Colonic mucosa (tissue), 4 donors: ENCODE measurements at regions not wholly inside any gene's neighbourhood (a gene's known extent, or its start where the extent isn't known, plus 50 kb on each side); places are given as distances from the start of the nearest gene placed in this dataset.

Source experiments
- DNase-seq: peaks from one replicate; pipeline ENCODE4 v3.0.0-alpha.2; 2020
- H3K27ac ChIP-seq: fragments of 200-600 bp; one replicate; pipeline ENCODE4 v1.8.0; 2021
- H3K27me3 ChIP-seq: fragments of 200-600 bp; one replicate; pipeline ENCODE4 v1.8.0; 2021
- H3K36me3 ChIP-seq: fragments of 200-600 bp; one replicate; pipeline ENCODE4 v1.8.0; 2021
- H3K4me1 ChIP-seq: fragments of 200-600 bp; one replicate; pipeline ENCODE4 v1.8.0; 2021; ENCODE audit warnings: mild to moderate bottlenecking
- H3K4me3 ChIP-seq: fragments of 200-600 bp; one replicate; pipeline ENCODE4 v1.8.0; 2021
- H3K9ac ChIP-seq, 2 donors: one replicate each; pipeline ENCODE4 v1.7.0; 2013; ENCODE audit warnings: control low read depth in 2 of 2, low read depth in 2 of 2, low read length in 2 of 2
- H3K9me3 ChIP-seq: fragments of 200-600 bp; one replicate; pipeline ENCODE4 v1.8.0; 2021
- intact Hi-C: fragments of 100-400 bp; cut with DNase I; formaldehyde crosslinking; loops from one replicate; pipeline ENCODE4 v1.14.1; 2022
- TF ChIP-seq, protein P1 (sequence below): fragments of 200-600 bp; IDR thresholded peaks from one replicate; pipeline ENCODE4 v1.8.0; 2022; ENCODE audit warnings: antibody characterized with exemption, mild to moderate bottlenecking
- donor health status: healthy.
- donor health status: DM: no; HTN: no; CAD: no.
- donor health status: DM: no; HTN: no; CAD: no.

- Histone ChIP-seq H3K4me3 (no peak overlapping the region), H3K36me3 (no peaks in the 10 kb centered on the region), H3K27ac (no peak overlapping the region), H3K9me3 (no peaks in the 10 kb centered on the region), H3K27me3 (no peaks in the 10 kb centered on the region), H3K9ac (no peak overlapping the region), H3K4me1 (no peaks in the 10 kb centered on the region)
- TF ChIP-seq, protein P1, sequence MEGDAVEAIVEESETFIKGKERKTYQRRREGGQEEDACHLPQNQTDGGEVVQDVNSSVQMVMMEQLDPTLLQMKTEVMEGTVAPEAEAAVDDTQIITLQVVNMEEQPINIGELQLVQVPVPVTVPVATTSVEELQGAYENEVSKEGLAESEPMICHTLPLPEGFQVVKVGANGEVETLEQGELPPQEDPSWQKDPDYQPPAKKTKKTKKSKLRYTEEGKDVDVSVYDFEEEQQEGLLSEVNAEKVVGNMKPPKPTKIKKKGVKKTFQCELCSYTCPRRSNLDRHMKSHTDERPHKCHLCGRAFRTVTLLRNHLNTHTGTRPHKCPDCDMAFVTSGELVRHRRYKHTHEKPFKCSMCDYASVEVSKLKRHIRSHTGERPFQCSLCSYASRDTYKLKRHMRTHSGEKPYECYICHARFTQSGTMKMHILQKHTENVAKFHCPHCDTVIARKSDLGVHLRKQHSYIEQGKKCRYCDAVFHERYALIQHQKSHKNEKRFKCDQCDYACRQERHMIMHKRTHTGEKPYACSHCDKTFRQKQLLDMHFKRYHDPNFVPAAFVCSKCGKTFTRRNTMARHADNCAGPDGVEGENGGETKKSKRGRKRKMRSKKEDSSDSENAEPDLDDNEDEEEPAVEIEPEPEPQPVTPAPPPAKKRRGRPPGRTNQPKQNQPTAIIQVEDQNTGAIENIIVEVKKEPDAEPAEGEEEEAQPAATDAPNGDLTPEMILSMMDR, result no peak
- no peak for DNase-seq
- intact Hi-C loops, result no loop called here
These were observed 131.6 kb upstream of the BMP4 start for GRCh38 chr14:54088271-54088670.

DNA sequence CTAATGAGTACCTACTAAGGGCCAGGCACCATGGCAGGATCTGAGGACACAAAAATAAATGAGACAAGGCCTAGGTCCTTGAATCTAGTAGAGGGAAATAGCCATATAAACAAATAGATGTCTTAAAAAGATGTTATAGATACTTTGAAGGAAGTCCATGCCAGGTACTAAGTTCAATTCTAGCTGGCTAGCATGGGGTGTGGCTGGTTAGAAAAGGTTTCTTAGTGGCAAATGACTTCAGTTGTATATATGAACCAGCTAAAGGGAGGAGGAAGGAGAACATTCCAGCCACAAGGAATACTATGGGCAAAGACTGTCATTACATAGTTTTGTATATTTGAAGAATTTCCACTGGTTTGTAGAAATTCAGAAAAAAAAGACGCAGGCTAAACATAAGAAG, 133.6 kb upstream of the BMP4 start:
- Histone ChIP-seq H3K9ac (no peak overlapping the region), H3K27ac (no peak overlapping the region), H3K9me3 (no peaks in the 10 kb centered on the region), H3K27me3 (no peaks in the 10 kb centered on the region), H3K4me1 (no peaks in the 10 kb centered on the region), H3K36me3 (no peaks in the 10 kb centered on the region), H3K4me3 (no peak overlapping the region)
- intact Hi-C loops, result no loop called here
- no peak for DNase-seq
- TF ChIP-seq, protein P1, result no peak

DNA sequence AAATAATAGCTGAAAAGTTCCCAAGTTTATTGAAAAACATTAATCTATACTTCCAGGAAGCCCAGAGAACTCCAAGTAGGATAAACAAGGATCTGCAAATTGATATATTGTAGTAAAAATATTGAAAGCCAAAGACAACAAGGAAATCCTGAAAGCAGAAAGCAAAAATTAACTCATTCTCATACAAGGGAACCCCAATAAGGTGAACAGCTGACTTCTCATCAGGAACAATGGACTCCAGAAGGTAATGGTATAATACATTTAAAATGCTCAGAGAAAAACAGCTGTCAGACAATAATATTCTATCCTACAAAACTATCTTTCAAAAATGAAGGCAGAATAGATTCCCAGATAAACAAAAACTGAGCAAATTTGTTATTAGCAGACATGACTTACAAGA, 138.1 kb upstream of the BMP4 start:
- Histone ChIP-seq H3K9ac (no peak overlapping the region), H3K27me3 (no peaks in the 10 kb centered on the region), H3K27ac (no peak overlapping the region), H3K9me3 (no peaks in the 10 kb centered on the region), H3K4me1 (no peaks in the 10 kb centered on the region), H3K36me3 (no peaks in the 10 kb centered on the region), H3K4me3 (no peak overlapping the region)
- DNase-seq, result no peak
- TF ChIP-seq, protein P1, result no peak
- intact Hi-C loops, result no loop called here

DNA sequence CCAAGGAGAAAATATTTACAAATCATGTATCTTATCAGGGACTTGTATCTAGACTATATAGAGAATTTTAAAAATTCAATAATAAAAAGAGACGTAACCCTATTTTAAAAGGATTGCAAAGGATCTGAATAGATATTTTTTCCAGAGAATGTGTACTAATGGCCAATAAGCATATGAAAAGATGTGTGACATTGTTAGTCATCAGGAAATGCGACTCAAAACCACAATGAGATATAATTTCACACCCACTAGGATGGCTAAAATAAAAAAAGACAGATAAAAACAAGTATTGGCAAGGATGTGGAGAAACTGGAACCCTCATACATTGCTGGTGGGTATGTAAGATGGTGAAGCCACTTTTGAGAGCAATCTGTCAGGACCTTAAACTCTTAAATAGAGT, 141.9 kb upstream of the BMP4 start:
- no peaks in the 10 kb centered on the region for H3K4me1 ChIP-seq
- intact Hi-C loops, result no loop called here

DNA sequence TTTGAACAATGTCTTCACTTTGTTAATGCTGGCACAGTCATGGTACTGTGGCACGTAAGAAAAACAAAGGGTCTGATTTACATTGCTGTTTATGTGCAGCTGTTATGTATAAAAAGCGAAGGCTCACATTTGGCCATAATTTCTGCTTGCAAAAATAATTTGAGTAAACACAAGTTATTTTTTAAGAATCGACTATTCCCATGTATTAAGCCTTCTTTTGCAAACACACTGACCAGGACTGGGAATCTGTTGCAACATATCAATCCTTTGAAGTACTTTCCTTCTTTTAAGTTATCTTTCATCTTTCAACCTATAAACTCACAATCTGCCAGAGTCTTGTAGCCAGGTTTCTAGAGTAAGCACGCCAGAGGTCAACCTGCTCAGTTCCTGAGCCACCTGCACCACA, 145.4 kb upstream of the BMP4 start:
- TF ChIP-seq, protein P1, result no peak
- intact Hi-C loops, result no loop called here
- no peaks in the 10 kb centered on the region for H3K4me1 ChIP-seq
- no peak overlapping the region for H3K4me3 ChIP-seq
- H3K9ac ChIP-seq, result no peak overlapping the region
- no peaks in the 10 kb centered on the region for H3K9me3 ChIP-seq
- H3K27me3 ChIP-seq, result no peaks in the 10 kb centered on the region
- no peak for DNase-seq
- no peak overlapping the region for H3K27ac ChIP-seq
- H3K36me3 ChIP-seq, result no peaks in the 10 kb centered on the region

More for the DNA sequence above, 141.9 kb upstream of the BMP4 start:
- DNase-seq, result no peak
- H3K36me3 ChIP-seq, result no peaks in the 10 kb centered on the region
- H3K27me3 ChIP-seq, result no peaks in the 10 kb centered on the region
- no peak overlapping the region for H3K27ac ChIP-seq
- no peak overlapping the region for H3K4me3 ChIP-seq
- no peak overlapping the region for H3K9ac ChIP-seq
- no peaks in the 10 kb centered on the region for H3K9me3 ChIP-seq
- TF ChIP-seq, protein P1, result no peak

DNA sequence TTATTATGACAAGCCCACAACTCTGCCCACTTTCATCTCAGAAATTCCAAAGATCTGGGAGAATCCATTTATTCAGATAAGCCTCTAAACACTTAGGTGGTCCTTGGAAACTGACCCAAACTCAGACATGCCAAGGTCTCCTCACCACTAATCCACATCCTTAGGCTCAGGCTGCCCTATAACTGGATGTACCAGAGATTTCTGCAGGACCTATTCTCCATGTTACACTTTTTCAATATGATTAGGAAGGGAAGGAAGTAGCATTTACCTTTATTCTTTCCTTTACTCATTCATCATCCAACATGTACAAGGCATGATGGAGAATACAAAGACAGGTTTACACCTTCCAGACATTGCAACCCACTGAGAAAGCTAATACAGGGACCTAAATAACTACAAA, 145.9 kb upstream of the BMP4 start:
- H3K4me1 ChIP-seq, result no peaks in the 10 kb centered on the region
- TF ChIP-seq, protein P1, result no peak
- no peak overlapping the region for H3K9ac ChIP-seq
- intact Hi-C loops, result no loop called here
- no peak for DNase-seq
- no peaks in the 10 kb centered on the region for H3K27me3 ChIP-seq
- no peak overlapping the region for H3K27ac ChIP-seq
- no peak overlapping the region for H3K4me3 ChIP-seq
- H3K36me3 ChIP-seq, result no peaks in the 10 kb centered on the region
- no peaks in the 10 kb centered on the region for H3K9me3 ChIP-seq
